H9 (cell line): ENCODE measurements at regions not wholly inside any gene's neighbourhood (a gene's known extent, or its start where the extent isn't known, plus 50 kb on each side); places are given as distances from the start of the nearest gene placed in this dataset.

Experiments used
- DNase-seq: peaks from one replicate; pipeline ENCODE4 v3.0.0-alpha.2; 2017
- H2AFZ ChIP-seq: one replicate; pipeline ENCODE4 v1.6.1; 2013; ENCODE audit warnings: mild to moderate bottlenecking, low read length, control low read depth, moderate library complexity
- H2AK5ac ChIP-seq: 2 replicates; pipeline ENCODE4 v1.6.1; 2013; ENCODE audit warnings: low read length, control low read depth, mixed read lengths; ENCODE audit not compliant: insufficient read length
- H2BK120ac ChIP-seq: one replicate; pipeline ENCODE4 v1.6.1; 2013; ENCODE audit warnings: low read depth, mild to moderate bottlenecking, low read length, control low read depth, inconsistent platforms; ENCODE audit not compliant: poor library complexity, severe bottlenecking
- H2BK12ac ChIP-seq: 2 replicates; pipeline ENCODE4 v1.6.1; 2013; ENCODE audit warnings: low read length, control low read depth, mixed read lengths, low read depth; ENCODE audit not compliant: insufficient read length
- H2BK15ac ChIP-seq: 2 replicates; pipeline ENCODE4 v1.6.1; 2013; ENCODE audit warnings: low read depth, low read length, control low read depth
- H2BK20ac ChIP-seq: one replicate; pipeline ENCODE4 v1.6.1; 2013; ENCODE audit warnings: low read depth, mild to moderate bottlenecking, low read length, control low read depth, inconsistent platforms; ENCODE audit not compliant: poor library complexity, severe bottlenecking
- H2BK5ac ChIP-seq: 2 replicates; pipeline ENCODE4 v1.6.1; 2013; ENCODE audit warnings: low read length, control low read depth, mixed read lengths; ENCODE audit not compliant: insufficient read length
- H3K14ac ChIP-seq: 2 replicates; pipeline ENCODE4 v1.6.1; 2013; ENCODE audit warnings: low read length, control low read depth; ENCODE audit not compliant: insufficient read depth
- H3K18ac ChIP-seq: 2 replicates; pipeline ENCODE4 v1.6.1; 2013; ENCODE audit warnings: low read depth, mild to moderate bottlenecking, mixed read lengths, low read length, control low read depth; ENCODE audit not compliant: insufficient read length
- H3K23ac ChIP-seq: 2 replicates; pipeline ENCODE4 v1.6.1; 2013; ENCODE audit warnings: low read length, control low read depth, mixed read lengths, low read depth; ENCODE audit not compliant: insufficient read length
- H3K23me2 ChIP-seq: 2 replicates; pipeline ENCODE4 v1.6.1; 2013; ENCODE audit warnings: low read depth, mild to moderate bottlenecking, mixed read lengths, low read length, control low read depth; ENCODE audit not compliant: insufficient read length, poor library complexity, severe bottlenecking
- H3K27ac ChIP-seq: 2 replicates; pipeline ENCODE4 v1.5.1; 2013; ENCODE audit warnings: low read length, control low read depth, mixed read lengths, low read depth; ENCODE audit not compliant: insufficient read length
- H3K27me3 ChIP-seq: 2 replicates; pipeline ENCODE4 v1.6.1; 2013; ENCODE audit warnings: low read length, control low read depth, inconsistent platforms; ENCODE audit not compliant: insufficient read depth
- H3K4ac ChIP-seq: 2 replicates; pipeline ENCODE4 v1.6.1; 2013; ENCODE audit warnings: low read depth, mild to moderate bottlenecking, control low read depth, inconsistent platforms, low read length, moderate library complexity
- H3K4me1 ChIP-seq: 2 replicates; pipeline ENCODE4 v1.6.1; 2013; ENCODE audit warnings: low read length, control low read depth, inconsistent platforms; ENCODE audit not compliant: insufficient read depth
- H3K4me2 ChIP-seq: 2 replicates; pipeline ENCODE4 v1.6.1; 2013; ENCODE audit warnings: low read length, control low read depth, mixed read lengths; ENCODE audit not compliant: insufficient read length, insufficient read depth
- H3K56ac ChIP-seq: 2 replicates; pipeline ENCODE4 v1.6.1; 2013; ENCODE audit warnings: low read depth, mild to moderate bottlenecking, mixed read lengths, low read length, control low read depth; ENCODE audit not compliant: insufficient read length
- H3K79me1 ChIP-seq: 2 replicates; pipeline ENCODE4 v1.6.1; 2013; ENCODE audit warnings: low read depth, mild to moderate bottlenecking, moderate library complexity, low read length, control low read depth, inconsistent platforms; ENCODE audit not compliant: insufficient read depth, poor library complexity, severe bottlenecking
- H3K79me2 ChIP-seq: 2 replicates; pipeline ENCODE4 v1.6.1; 2013; ENCODE audit warnings: low read length, control low read depth, inconsistent platforms; ENCODE audit not compliant: insufficient read depth
- H3K9ac ChIP-seq: 2 replicates; pipeline ENCODE4 v1.6.1; 2013; ENCODE audit warnings: low read length, control low read depth, mixed read lengths; ENCODE audit not compliant: insufficient read length; ENCODE audit errors: extremely low read depth
- H3K9me3 ChIP-seq: one replicate; pipeline ENCODE4 v1.6.1; 2013; ENCODE audit warnings: low read depth, low read length, inconsistent platforms; ENCODE audit not compliant: control insufficient read depth
- H3T11ph ChIP-seq: one replicate; pipeline ENCODE4 v1.6.1; 2013; ENCODE audit warnings: mild to moderate bottlenecking, low read length, control low read depth, inconsistent platforms
- H4K20me1 ChIP-seq: one replicate; pipeline ENCODE4 v1.6.1; 2013; ENCODE audit not compliant: control insufficient read depth, insufficient read length, insufficient read depth
- H4K5ac ChIP-seq: 2 replicates; pipeline ENCODE4 v1.6.1; 2013; ENCODE audit warnings: low read depth, mild to moderate bottlenecking, mixed read lengths, low read length, control low read depth; ENCODE audit not compliant: insufficient read length
- H4K8ac ChIP-seq: replicated peaks from 2 replicates; pipeline ENCODE4 v1.6.1; 2013; ENCODE audit warnings: low read length, control low read depth, mixed read lengths, low read depth; ENCODE audit not compliant: insufficient read length
- H4K91ac ChIP-seq: 2 replicates; pipeline ENCODE4 v1.6.1; 2013; ENCODE audit warnings: low read depth, mild to moderate bottlenecking, moderate library complexity, mixed read lengths, low read length, control low read depth; ENCODE audit not compliant: insufficient read length
- H3K27ac Mint-ChIP-seq, 3 experiments: 2 replicates in 2 of 3; 3 replicates in 1 of 3; pipeline ENCODE4 v1.8.0; 2020 to 2021; ENCODE audit warnings: mixed read lengths in 3 of 3, mild to moderate bottlenecking in 1 of 3, moderate library complexity in 1 of 3
- H3K27me3 Mint-ChIP-seq: 2 replicates; pipeline ENCODE4 v1.8.0; 2021; ENCODE audit warnings: low read depth, mild to moderate bottlenecking, moderate library complexity, mixed read lengths
- H3K36me3 Mint-ChIP-seq, 3 experiments: 2 replicates in 2 of 3; 3 replicates in 1 of 3; pipeline ENCODE4 v1.8.0; 2020 to 2021; ENCODE audit warnings: low read depth in 3 of 3, mixed read lengths in 3 of 3; ENCODE audit not compliant: insufficient read depth in 1 of 3
- H3K4me1 Mint-ChIP-seq, 2 experiments: 2 replicates each; pipeline ENCODE4 v1.8.0; 2020; ENCODE audit warnings: mixed read lengths in 2 of 2
- H3K4me3 Mint-ChIP-seq, 2 experiments: 2 replicates in 1 of 2; 3 replicates in 1 of 2; pipeline ENCODE4 v1.8.0; 2020 to 2021; ENCODE audit warnings: mild to moderate bottlenecking in 2 of 2, mixed read lengths in 2 of 2, moderate library complexity in 1 of 2
- H3K9me3 Mint-ChIP-seq, 2 experiments: 2 replicates in 1 of 2; 3 replicates in 1 of 2; pipeline ENCODE4 v1.8.0; 2020; ENCODE audit warnings: mild to moderate bottlenecking in 2 of 2, mixed read lengths in 2 of 2, moderate library complexity in 1 of 2
- CTCF ChIP-seq: fragments of 200-600 bp; sonication (generic); conservative IDR thresholded peaks from 3 replicates; pipeline ENCODE4 v1.8.0; 2021; ENCODE audit warnings: antibody characterized with exemption, mild to moderate bottlenecking
- WGBS: extraction: QIAGEN DNeasy Blood & Tissue Kit; methylation state at CpG from one replicate; pipeline ENCODE4 v1.1.7; 2013; ENCODE audit warnings: missing lambda C conversion rate, low lambda C conversion rate, mixed read lengths; ENCODE audit not compliant: insufficient read length; ENCODE audit errors: extremely low coverage; 5-methylcytosine and 5-hydroxymethylcytosine counted together

- H3K27me3 ChIP-seq: no peaks in the 10 kb centered on the region
- DNase-seq: no peak
- no CpG with 5 or more reads among the region's 2 CpGs for WGBS
- no peak overlapping the region for H2AK5ac ChIP-seq
- H3K9ac ChIP-seq: no peak overlapping the region
- H3K9me3 Mint-ChIP-seq: no peaks in the 10 kb centered on the region; a peak in 1 of 5 replicates
- no peak overlapping the region for H3K56ac ChIP-seq
- H3K23ac ChIP-seq: no peak overlapping the region
- no peak overlapping the region for H3K4ac ChIP-seq
- H2BK5ac ChIP-seq: no peak overlapping the region
- no peak overlapping the region for H2BK15ac ChIP-seq
- H4K8ac ChIP-seq: no peak overlapping the region
- H3K14ac ChIP-seq: no peak overlapping the region
- no peaks in the 10 kb centered on the region for H3K79me1 ChIP-seq
- no peaks in the 10 kb centered on the region for H3K27me3 Mint-ChIP-seq
- no peaks in the 10 kb centered on the region for H3K79me2 ChIP-seq
- no peaks in the 10 kb centered on the region for H3K23me2 ChIP-seq
- no peaks in the 10 kb centered on the region for H4K20me1 ChIP-seq
- H3K4me2 ChIP-seq: no peak overlapping the region
- TF ChIP-seq CTCF: no peak
- no peak overlapping the region for H3T11ph ChIP-seq
- H2BK20ac ChIP-seq: no peak overlapping the region
- no peak overlapping the region for H2BK12ac ChIP-seq
- H2AFZ ChIP-seq: no peak overlapping the region
- no peak overlapping the region for H2BK120ac ChIP-seq
- H3K4me3 Mint-ChIP-seq: no peak overlapping the region
- no peaks in the 10 kb centered on the region; a peak in 1 of 7 replicates for H3K36me3 Mint-ChIP-seq
- H3K27ac ChIP-seq: no peak overlapping the region
- H4K91ac ChIP-seq: no peak overlapping the region
- no peak overlapping the region for H4K5ac ChIP-seq
- no peak overlapping the region for H3K27ac Mint-ChIP-seq
- H3K9me3 ChIP-seq: no peaks in the 10 kb centered on the region
- H3K4me1 ChIP-seq: no peaks in the 10 kb centered on the region
- peaks cover 0 to 7% of the 10 kb centered on the region in 2 experiments; a peak in 2 of 4 replicates for H3K4me1 Mint-ChIP-seq
- no peak overlapping the region for H3K18ac ChIP-seq
Observed at GRCh38 chr5:108629779-108630528, 117.7 kb upstream of the FER start.
